ENCODE measurements at regions not wholly inside any gene's neighbourhood (a gene's known extent, or its start where the extent isn't known, plus 50 kb on each side); places are given as distances from the start of the nearest gene placed in this dataset.

DNA sequence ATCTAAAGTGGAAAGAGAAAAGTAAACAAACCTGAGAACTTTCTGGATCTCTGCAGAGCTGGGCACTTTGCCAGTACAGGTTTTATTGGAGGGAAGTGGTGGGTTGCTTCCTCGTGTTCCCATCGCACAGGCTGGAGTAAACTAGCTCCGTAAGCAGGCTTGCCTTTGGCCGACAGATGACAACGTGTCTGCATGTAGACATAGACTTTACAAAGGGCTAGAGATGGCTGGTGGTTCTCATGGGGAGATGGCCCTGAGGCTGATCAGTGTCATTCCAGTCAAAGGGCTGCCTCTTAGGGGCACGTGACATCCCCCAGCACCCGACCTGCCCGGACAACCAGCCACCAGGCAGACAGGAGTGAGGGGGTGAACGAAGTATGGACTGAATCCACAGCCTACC, 98.8 kb downstream of the YTHDF1 start:
- Mint-ChIP-seq H3K4me3 (no peak overlapping the region), H3K27ac (no peak overlapping the region), H3K27me3 (peaks cover 7% of the 10 kb centered on the region), H3K4me1 (peaks cover 1% of the 10 kb centered on the region), H3K36me3 (ENCODE audit: low read depth) (no peaks in the 10 kb centered on the region), H3K9me3 (no peaks in the 10 kb centered on the region)
- CTCF ChIA-PET: interaction anchor here (1.8 kb wide), 1 partner anchor 10 kb away, joined by 3 read pairs; no protein-coding TSS in a partner anchor
- POLR2A ChIA-PET: no interaction called here
- DNase-seq: no peak

DNA sequence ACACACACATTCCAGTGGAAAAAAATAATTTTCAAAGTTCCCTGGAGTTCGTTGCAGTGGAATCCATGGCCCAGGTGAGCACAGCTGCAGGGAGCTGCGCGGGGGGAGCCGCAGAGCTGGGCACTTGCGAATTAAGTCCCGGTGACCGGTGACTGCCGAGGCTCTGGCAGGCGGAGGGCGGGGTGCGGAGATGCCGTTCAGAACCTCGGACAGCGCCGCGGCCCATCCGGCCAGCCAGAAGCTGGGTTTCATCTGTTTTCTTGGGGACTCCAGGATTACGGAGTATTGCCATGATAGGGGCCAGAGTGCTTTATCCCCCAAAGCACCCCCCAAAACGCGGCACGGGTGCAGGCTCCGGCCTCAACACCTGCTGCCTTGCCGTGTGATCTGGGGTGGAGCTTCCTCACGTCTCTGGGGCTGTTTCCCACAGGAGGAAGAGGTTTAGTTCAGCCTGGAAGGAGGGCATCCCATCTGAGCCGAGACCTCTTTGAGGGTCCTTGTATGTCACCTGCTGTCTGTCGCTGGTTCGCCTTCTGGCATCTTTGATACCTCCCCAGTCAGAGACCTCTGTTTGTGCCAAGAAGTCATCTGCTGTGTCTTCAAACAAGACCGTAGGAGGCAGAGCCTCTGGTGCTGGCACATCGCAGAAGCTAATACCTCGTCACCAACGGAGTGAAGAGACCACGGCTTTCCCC, 99.4 kb downstream of the YTHDF1 start:
- peaks cover 1% of the 10 kb centered on the region for H3K4me1 Mint-ChIP-seq
- POLR2A ChIA-PET: no interaction called here
- no peak overlapping the region for H3K4me3 Mint-ChIP-seq
- H3K27me3 Mint-ChIP-seq: peaks cover 7% of the 10 kb centered on the region
- H3K36me3 Mint-ChIP-seq (ENCODE audit: low read depth): no peaks in the 10 kb centered on the region
- H3K9me3 Mint-ChIP-seq: peaks cover 4% of the 10 kb centered on the region
- CTCF ChIA-PET: interaction anchor here (1.8 kb wide), 1 partner anchor 11 kb away, joined by 3 read pairs; no protein-coding TSS in a partner anchor
- no peak overlapping the region for H3K27ac Mint-ChIP-seq
- DNase-seq: no peak

- DNase-seq: no peak
- Mint-ChIP-seq H3K36me3 (ENCODE audit: low read depth) (no peaks in the 10 kb centered on the region), H3K27me3 (peaks cover 7% of the 10 kb centered on the region), H3K4me3 (no peak overlapping the region), H3K4me1 (peaks cover 1% of the 10 kb centered on the region), H3K27ac (no peak overlapping the region), H3K9me3 (peaks cover 6% of the 10 kb centered on the region)
- POLR2A ChIA-PET: no interaction called here
- CTCF ChIA-PET: interaction anchor here (1.8 kb wide), 1 partner anchor 11 kb away, joined by 3 read pairs; no protein-coding TSS in a partner anchor
Measured at GRCh38 chr20:63115651-63116411, 100.1 kb downstream of the YTHDF1 start.

- no peak for DNase-seq
- CTCF ChIA-PET: no interaction called here
- H3K36me3 Mint-ChIP-seq (ENCODE audit: low read depth): no peaks in the 10 kb centered on the region
- no peak overlapping the region for H3K27ac Mint-ChIP-seq
- H3K4me3 Mint-ChIP-seq: no peak overlapping the region
- peaks cover 1% of the 10 kb centered on the region for H3K4me1 Mint-ChIP-seq
- H3K9me3 Mint-ChIP-seq: peaks cover 6% of the 10 kb centered on the region
- H3K27me3 Mint-ChIP-seq: peaks cover 7% of the 10 kb centered on the region
- POLR2A ChIA-PET: no interaction called here
Measured at GRCh38 chr20:63114693-63115311, 101.1 kb downstream of the YTHDF1 start.

GRCh38 chr20:63114006-63114692, 101.8 kb downstream of the YTHDF1 start:
- peaks cover 9% of the 10 kb centered on the region for H3K27me3 Mint-ChIP-seq
- ChIA-PET CTCF (no interaction called here), POLR2A (no interaction called here)
- peaks cover 6% of the 10 kb centered on the region for H3K9me3 Mint-ChIP-seq
- peaks cover 1% of the 10 kb centered on the region for H3K4me1 Mint-ChIP-seq
- no peak overlapping the region for H3K4me3 Mint-ChIP-seq
- DNase-seq: no peak
- no peak overlapping the region for H3K27ac Mint-ChIP-seq
- no peaks in the 10 kb centered on the region for H3K36me3 Mint-ChIP-seq (ENCODE audit: low read depth)

- Mint-ChIP-seq H3K4me1 (peaks cover 1% of the 10 kb centered on the region), H3K27me3 (peaks cover 9% of the 10 kb centered on the region), H3K27ac (no peak overlapping the region), H3K36me3 (ENCODE audit: low read depth) (no peaks in the 10 kb centered on the region), H3K4me3 (no peak overlapping the region), H3K9me3 (peaks cover 6% of the 10 kb centered on the region)
- ChIA-PET POLR2A (no interaction called here), CTCF (no interaction called here)
- DNase-seq: no peak
Measured at GRCh38 chr20:63112491-63113219, 103.3 kb downstream of the YTHDF1 start.

DNA sequence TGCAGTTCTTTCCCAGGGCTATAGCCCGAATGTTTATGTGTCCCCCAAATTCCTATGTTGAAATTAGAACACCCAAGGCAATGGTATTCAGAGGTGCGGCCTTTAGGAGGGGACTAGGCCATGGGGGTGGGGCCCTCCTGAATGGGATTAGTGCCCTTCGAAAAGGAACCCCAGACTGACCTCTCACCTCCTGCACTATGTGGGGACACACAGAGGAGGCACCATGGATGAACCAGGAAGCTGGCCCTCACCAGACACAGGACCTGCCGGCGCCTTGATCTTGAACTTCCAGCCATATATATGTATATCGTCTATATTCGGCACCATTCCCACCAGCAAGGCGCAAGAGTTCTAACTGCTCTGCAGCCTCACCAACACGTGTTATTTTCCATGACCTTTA, 101.5 kb upstream of the BHLHE23 start:
- Mint-ChIP-seq H3K4me1 (no peaks in the 10 kb centered on the region), H3K27me3 (peaks cover 2% of the 10 kb centered on the region), H3K4me3 (no peak overlapping the region), H3K36me3 (ENCODE audit: low read depth) (no peaks in the 10 kb centered on the region), H3K27ac (no peak overlapping the region), H3K9me3 (peaks cover 6% of the 10 kb centered on the region)
- ChIA-PET CTCF (no interaction called here), POLR2A (no interaction called here)
- no peak for DNase-seq

DNA sequence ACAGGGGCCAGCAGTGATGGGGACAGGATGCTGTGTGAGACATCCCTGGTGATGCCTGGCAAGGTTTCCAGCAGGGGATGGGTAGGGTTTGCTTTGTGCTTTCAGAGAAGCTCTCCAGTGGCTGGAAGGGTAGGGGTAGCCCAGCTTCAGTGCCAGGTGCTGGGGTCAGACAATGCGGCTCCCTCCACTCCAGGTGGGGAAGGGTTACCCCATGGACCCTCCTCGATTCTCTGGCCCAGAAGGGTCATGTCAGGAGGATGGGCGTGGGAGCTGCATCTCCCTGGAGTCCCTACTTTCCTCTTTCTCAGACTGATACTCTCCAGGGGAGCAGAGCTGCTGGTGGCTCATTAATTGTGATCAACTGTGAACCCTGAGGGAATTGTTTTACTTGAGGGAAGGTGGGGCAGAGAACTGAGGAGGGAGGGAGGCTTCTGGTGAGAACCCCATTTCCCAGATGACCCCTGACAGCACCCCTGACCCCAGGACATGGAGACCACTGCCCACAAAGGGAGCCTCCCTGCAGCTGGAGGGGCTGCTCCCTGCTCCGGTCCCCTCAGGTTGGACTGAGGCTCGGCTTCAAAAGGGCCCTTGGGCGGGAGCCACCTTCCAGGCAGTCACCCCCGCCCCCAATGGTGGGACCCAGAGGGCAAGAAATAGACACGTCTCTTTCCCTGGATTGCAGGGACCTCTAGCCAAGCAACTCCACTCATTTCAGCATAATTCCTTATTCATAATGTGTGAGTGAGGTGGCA, 100.9 kb upstream of the BHLHE23 start:
- H3K27me3 Mint-ChIP-seq: peaks cover 2% of the 10 kb centered on the region
- no peak for DNase-seq
- no peak overlapping the region for H3K4me3 Mint-ChIP-seq
- ChIA-PET CTCF (no interaction called here), POLR2A (no interaction called here)
- no peaks in the 10 kb centered on the region for H3K36me3 Mint-ChIP-seq (ENCODE audit: low read depth)
- peaks cover 6% of the 10 kb centered on the region for H3K9me3 Mint-ChIP-seq
- H3K27ac Mint-ChIP-seq: no peak overlapping the region
- H3K4me1 Mint-ChIP-seq: peaks cover 3% of the 10 kb centered on the region

DNA sequence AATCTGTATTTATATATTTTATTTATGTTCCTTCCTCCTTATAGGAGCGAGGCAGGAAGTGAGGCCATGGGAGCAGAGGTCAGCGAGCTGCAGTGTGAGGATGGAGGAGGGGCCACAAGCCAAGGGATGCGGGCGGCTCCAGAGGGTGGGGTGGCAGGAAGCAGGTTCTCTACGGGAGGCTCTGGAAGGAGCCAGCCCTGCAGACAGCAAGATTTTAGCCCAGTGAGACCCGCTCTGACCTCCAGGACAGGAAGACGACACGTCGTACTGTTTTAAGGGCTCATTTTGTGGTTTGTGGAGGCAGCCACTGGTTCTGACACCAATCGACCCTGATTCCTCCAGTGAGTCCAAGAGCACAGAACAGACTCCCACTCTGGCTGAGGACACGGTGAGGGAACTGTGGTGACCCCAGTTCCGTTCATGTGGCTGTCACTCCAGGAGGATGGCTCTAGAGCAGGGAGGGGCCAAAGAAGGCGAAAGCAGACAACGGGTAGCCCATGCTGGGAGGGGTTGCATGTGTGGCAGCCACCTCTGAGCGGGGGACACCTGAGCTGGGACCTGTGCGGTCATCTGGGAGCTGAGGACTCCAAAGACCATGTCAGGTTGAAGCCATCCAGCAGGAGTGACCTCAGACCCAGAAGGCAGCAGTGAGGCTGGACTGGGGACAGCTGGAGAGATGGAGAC, 100.1 kb upstream of the BHLHE23 start:
- H3K4me1 Mint-ChIP-seq: peaks cover 4% of the 10 kb centered on the region
- DNase-seq: no peak
- H3K9me3 Mint-ChIP-seq: peaks cover 6% of the 10 kb centered on the region
- ChIA-PET CTCF (no interaction called here), POLR2A (no interaction called here)
- no peaks in the 10 kb centered on the region for H3K36me3 Mint-ChIP-seq (ENCODE audit: low read depth)
- no peak overlapping the region for H3K27ac Mint-ChIP-seq
- H3K4me3 Mint-ChIP-seq: no peak overlapping the region
- peaks cover 2% of the 10 kb centered on the region for H3K27me3 Mint-ChIP-seq

DNA sequence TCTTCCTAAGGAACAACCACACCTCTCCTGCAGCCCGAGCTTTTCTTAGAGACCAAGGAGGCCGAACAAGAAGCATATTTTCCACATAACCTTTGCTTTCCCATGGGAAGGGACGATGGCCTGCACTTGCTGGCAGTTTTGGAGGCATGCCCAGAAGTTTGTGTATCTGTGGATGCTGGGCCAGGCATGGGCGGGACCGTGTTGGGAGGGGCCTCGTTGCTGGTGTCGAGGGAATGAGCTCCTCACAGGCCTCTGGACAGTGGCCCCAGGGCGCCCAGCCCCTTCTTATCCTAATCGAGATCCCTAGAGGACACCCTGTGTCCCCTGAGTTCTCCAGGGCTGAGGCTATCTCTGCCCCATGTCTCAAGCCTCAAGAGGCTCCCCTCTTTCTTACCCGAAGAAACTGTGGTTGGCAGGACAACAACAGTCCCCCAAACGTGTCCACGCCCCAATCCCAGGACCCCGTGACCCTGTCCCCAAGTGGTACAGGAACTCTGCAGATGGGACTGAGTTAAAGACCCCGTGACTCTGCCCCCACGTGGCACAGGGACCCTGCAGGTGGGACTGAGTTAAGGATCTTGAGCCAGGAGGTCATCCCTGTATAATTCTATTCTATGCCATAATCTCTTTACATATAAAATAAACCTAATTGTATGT, 99.5 kb upstream of the BHLHE23 start:
- CTCF ChIA-PET: no interaction called here
- Mint-ChIP-seq H3K36me3 (ENCODE audit: low read depth) (no peaks in the 10 kb centered on the region), H3K27ac (no peak overlapping the region), H3K9me3 (no peaks in the 10 kb centered on the region), H3K4me3 (no peak overlapping the region), H3K27me3 (peaks cover 2% of the 10 kb centered on the region), H3K4me1 (peaks cover 8% of the 10 kb centered on the region)
- POLR2A ChIA-PET: no interaction called here
- DNase-seq: no peak

All from activated CD4-positive, alpha-beta T cell treated with anti-CD3 and anti-CD28 coated beads, Interleukin-2, amount 10 ng/mL, durations not matched to agents 7 days and 5 days (primary cell).